HG02973 (cell line): ENCODE measurements at regions not wholly inside any gene's neighbourhood (a gene's known extent, or its start where the extent isn't known, plus 50 kb on each side); places are given as distances from the start of the nearest gene placed in this dataset.
"Not testable (repeated sequence)": the region's sequence is repeated elsewhere in the genome, so short reads cannot be mapped to it uniquely, and the experiment has no call there.

ENCODE experiments used
- ATAC-seq: cut with Tn5 transposase; IDR thresholded peaks from one replicate; pipeline ENCODE4 v1.9.1; 2021; ENCODE audit warnings: moderate library complexity; ENCODE audit not compliant: unreplicated experiment

DNA sequence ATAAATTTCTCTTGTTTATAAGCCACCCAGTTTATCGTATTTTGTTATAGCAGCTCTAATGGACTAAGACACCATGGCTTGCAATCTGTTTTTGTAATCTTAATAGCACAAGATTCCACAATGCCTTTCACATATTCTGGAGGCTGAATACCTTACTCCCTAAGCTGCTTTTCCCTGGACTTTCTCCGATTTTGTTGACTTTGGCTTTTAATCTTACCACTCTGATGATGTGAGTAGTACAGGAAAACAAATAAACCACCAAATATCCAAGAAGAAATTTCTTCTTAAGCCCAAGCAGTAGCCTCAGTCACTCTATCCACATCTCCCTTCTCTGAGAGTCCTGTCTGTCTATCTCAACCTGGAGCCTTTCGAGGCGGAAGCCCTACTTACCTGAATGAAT lies 838.6 kb downstream of the LTN1 start:
- ATAC-seq, result no peak

DNA sequence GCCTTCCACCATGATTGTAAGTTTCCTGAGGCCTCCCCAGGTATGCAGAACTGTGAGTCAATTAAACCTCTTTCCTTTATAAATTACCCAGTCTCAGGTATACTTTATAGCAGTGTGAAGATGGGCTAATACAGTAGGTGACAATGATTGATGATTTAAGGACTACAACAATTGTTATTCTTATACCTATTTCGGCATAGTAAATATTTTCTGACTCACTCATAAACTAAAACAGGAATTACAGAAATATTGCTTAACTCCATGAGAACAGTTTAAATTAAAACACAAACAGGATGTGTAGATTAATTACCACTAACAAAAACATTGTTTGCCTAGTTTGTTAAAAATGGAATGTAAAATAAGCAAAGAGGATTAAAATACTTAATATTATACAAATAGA lies 839.9 kb downstream of the LTN1 start:
- no peak for ATAC-seq

DNA sequence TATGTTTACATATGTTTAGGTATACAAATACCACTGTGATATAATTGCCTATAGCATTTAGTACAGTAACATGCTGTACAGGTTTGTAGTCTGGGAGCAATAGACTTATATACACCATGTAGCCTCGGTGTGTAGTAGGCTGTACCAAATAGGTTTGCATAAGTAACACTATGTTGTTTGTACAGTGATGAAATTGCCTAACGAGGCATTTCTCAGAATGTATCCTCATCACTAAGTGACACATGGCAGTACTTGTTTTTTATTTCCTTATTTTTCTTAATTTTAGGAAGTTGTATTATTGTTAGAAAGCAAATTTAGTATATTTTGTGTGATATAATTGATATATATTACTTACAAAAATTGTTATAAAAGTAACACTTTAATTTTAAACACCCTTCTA lies 840.9 kb downstream of the LTN1 start:
- no peak for ATAC-seq

DNA sequence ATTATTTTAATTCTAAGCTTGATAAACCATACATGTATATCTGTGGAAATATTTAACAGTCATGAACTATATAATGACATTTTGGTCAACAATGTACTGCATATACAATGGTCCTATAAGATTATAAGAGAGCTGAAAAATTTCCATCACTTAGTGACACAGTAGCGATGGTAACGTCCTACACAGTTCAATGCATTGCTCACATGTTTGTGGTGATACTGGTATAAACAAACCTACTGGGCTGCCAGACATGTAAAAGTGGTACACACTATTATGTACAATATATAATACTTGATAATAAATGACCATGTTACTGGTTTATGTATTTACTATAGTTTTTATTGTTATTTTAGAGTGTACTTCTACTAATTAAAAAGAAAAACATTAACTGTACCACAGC lies 841.9 kb downstream of the LTN1 start:
- no peak for ATAC-seq

DNA sequence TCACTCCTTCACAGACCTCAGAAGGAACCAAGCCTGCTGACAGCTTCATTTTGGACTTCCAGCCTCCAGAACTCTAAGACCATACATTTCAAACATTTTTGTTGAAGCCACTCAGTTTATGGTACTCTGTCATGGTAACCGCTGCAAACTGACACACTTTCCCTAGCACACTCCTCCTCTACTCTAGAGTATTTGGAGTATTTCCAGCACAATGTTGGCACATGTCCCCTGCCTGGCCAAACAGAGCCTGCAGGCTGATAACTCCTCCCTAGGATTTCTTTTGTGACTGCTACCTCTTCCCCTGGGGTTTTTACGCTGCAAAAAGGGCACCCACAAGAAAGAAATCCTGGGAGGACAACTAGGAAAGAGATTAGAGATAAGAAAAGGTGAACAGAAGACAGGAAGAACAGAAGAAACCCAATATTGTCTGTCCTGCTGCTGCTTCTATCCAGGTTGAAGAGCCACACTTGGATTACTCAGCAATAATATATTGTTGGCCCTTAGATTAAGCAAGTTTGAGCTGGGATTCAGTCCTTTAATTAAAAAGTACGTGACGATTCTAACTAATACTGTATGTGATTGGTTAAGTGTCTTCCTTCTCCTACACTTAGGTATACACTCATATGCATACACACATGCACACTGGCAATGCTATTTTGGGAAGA lies 844.1 kb downstream of the LTN1 start:
- ATAC-seq, result no peak

DNA sequence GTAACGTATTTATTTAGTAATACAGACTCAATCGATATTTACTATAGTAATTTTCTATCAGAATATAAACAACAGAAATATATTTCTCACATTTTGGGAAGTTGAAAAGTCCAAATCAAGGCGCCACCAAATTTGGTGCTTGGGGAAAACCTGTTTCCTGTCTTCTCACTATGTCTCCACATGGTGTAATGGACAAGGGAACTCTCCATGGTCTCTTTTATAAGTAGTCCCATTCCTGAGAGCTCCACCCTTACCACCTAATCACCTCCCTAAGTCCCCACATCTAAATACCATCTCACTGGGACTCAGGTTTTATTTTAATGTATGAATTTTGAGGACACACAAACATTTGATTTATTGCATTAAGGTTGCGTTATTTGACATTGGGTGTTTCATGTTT lies 848.0 kb downstream of the LTN1 start:
- ATAC-seq, result no peak

DNA sequence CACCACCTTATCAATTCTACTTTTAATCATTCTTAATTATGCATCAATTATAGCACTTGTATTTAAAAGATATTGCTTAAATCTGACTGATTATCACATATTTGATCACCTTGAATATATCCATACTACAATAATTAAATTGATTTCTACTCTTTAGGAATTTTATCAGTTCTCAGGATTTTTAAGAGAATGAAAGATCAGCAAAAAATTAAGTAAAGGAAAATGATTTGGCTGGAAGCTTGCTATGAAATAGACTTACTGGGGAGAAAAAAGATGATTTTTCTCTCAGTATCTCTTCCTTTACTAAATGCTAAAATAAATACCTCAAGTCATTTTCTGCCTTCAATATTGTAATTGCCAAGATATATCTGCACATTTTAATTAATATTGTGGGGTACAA lies 848.6 kb downstream of the LTN1 start:
- ATAC-seq, result no peak

DNA sequence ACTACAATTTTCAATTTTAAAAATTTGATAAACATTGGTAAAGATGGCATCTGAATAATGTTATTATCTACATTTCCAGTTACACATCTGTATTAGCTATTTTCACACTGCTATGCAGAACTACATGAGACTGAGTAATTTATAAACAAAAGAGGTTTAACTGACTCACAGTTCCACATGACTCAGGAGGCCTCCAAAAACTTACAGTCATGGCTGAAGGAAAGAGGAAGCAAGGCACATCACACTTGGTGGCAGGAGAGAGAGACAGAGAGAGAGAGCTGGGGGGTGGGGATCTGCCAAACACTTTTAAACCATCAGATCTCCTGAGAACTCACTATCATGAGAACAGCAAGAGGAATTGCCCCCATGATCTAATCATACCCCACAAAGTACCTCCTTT lies 850.0 kb downstream of the LTN1 start:
- ATAC-seq, result no peak

DNA sequence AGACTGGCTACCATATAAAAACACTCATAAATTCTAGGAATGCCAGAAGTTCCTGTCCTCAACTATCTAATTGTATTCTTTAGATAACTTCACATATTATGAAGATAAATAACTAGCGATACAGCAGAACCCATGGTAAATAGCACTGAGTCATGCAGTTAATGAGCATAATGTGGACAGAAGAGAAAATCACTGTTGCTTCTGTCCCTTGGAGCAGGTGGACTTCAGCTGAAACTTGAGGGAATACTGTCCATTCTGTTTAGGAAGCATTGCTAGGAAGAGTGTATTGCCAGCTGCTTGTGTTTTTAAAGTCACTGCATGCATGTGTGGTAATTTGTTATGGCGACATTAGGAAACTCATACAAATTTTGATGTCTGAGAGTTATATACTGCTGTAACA lies 854.4 kb downstream of the LTN1 start:
- ATAC-seq, result no peak

DNA sequence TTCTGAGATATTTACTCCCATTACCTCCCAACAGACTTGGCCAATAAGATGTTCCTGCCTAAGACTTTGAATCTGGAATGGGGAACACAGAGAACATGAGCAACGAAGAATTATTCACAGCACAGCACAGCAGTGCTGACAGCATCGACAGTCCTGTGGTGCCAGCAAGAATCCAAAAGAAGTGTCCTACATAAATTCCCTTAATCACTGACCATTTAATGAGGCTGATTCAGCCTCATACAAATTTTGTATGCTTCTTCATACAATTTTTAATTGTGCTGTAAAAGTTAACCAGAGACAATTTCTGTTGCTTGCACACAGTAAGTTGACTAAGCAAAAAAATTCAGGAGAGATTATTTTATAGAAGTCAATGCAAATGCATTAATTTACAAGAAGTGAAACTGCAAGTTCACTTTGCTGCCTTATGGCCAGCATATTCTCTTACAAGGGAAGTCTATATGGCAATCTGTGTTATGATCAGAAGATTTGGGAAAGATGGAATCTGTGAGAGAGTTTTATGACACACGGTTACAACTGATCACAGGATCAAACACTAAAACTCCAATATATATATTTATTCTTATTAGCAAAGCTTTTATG lies 855.9 kb downstream of the LTN1 start:
- ATAC-seq, result no peak

DNA sequence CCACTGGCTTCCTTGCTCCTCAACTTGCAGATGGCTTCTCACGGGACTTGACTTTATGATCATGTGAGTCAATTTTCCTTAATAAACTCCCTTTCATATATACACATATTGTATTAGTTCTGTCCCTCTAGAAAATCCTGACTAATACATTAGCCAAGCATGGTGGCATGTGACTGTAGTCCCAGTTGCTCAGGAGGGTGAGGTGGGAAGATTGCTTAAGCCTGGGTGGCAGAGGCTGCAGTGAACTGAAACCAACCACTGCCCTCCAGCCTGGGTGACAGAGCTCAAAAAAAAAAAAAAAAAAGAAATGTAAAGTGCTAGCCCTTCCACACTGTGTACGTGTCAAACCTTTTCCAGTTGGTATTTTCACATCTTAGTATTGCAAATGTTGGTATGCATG lies 857.0 kb downstream of the LTN1 start:
- no peak for ATAC-seq

DNA sequence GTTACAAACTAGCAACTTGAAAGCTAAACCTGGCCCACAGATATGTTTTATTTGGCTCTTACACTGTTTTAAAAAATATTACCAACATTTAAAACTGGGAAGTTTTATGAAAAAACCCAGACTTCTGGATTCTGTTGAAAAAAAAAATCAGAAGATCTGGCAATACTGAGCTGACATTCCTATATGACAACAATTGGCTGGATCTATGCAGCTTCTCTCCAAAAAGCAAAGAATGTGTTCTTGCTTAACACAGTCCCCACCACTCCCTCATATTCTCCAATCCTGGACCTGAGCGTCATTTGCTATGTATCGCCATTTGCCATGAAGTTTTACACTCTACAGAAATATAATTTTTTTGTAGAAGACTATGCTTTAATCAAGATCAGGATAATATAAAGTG lies 859.6 kb downstream of the LTN1 start:
- no peak for ATAC-seq

DNA sequence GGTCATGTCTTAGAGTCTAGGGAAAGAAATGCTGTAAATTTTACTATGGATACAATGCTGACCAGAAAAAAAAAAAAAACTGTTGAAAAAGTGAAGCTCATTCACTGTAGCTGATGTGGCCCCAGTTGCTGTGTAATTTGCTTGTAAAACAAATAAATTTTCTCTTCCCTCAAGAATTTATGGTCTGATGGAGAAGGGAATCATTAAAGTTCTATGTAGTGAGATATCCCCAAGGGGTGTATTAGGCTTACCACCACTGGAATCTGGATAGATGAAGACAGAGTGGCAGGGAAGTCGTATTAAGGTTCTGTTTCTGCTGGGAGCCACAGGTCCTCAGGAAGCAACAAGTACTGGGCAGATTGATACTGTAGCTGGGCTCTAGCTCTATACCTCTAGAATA lies 860.0 kb downstream of the LTN1 start:
- ATAC-seq, result no peak

DNA sequence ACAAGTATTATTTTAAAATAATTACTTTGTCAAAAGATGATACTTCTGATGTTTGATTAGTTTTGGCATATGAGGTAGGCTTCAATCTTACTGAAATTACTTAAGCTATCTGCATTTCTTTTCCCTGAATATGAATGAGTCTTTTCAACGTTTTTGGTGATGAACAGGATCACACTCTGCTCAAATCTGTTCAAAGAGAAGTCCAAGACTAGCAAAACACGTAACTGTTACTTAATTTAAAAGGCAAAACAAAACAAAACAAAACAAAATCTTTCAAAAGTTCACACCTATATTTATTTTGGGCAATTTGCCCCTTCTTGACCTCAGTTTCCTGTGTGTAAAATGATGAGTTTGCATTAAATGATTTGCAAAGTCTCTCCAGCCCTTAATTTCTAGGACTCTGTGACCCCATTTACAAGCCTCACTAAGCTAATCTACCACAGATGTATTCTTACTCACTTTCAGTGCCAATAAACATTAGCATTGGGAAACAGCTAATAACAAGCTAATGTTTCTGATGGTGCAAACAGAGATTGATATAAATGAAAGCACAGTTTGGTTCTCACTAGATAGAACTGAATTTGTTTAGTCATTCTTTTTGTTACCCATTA lies 865.4 kb downstream of the LTN1 start:
- no peak for ATAC-seq

DNA sequence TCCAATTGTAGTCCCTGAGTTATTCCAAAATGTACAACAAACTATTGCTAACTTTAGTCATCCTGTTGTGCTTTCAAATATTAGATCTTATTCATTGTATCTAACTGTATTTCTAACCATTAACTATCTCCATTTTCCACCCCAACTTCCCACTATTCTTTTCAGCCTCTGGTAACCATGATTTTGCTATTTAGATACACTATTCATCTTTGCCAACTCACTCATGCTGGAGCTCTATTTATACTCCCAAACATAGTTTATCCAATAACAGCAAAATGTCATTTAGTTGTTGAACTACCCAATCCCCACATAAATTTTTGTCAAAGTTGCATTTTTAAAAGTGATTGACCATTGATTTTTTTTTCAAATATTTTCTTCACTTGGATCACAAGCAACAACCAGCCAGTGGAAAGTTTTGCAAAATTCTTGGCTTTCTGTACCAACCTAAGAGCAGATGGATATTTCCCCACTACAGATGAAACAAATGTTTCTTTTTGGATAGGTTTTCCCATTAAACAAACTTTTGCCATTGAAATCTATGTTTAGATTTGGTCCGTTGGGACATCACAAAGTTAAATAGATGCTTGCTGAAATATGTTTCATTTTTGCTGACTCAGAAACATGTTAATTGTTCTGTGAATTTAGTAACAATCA lies 866.0 kb downstream of the LTN1 start:
- ATAC-seq, result no peak

DNA sequence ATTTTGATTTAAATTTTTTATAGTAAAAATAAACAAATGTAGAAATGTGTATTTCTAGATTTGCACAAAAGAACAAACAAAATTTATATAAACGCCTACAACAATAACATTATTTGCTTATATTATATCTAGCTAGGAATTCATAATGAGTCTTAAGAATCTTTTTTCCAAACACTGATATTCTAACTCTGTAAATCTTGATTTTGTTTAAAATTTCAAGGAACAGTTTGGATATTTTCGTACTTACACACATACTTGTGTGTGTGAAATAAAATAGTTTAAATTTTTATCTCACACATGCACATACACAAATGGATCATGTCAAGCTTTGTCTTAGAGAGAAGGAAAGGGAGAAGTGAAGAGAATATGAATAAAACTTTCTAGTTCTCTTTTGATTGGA lies 868.1 kb downstream of the LTN1 start:
- ATAC-seq, result no peak

DNA sequence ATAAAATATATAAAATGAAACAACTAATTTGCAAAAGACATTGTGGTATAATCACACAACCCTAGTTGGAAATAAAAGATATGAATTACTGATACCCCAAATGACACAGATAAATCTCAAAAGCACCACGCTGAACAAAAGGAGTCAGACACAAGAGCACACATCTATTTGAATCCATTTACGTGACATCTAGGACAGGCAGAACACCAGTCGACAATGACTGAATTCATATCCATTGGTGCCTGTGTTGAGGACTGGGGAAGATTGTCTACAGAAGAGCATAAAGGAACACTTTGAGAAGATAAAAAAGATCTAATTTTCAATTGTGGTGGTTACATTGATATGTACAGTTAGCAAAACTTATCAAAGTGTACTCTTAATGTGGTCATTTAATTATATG lies 874.1 kb downstream of the LTN1 start:
- ATAC-seq, result no peak

DNA sequence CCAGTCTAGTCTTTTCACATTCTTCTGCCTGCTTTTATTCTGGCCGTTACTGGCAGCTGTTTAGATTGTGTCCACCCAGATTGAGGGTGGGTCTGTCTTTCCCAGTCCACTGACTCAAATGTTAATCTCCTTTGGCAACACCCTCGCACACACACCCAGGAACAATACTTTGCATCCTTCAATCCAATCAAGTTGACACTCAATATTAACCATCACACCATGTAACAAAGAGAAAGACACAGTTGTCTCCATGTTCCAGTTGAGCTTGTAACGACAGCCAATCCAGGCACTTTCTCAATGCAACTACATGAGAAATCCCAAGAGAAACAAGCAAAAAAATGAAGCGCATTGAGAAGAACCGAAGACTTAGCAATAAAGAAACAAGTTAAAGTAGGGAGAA lies 877.7 kb downstream of the LTN1 start:
- not testable (repeated sequence) for ATAC-seq

DNA sequence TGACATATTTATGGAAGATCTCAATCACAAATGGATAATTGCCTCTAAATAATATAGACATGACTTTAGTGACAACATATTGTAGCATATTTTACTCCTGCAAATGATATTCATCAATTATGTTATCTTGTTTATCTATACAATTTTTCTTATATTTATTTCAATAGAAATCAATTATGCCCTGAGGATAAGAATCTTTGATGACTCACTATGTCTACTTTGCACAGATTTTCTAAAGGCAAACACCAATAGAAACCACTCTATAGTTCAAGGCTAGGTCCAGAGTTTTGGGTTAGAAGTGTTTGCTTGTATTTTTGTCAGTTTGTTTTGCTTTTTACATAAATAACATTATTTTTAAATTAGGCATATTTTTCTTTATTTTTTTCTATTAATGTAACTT lies 879.0 kb downstream of the LTN1 start:
- ATAC-seq, result no peak

DNA sequence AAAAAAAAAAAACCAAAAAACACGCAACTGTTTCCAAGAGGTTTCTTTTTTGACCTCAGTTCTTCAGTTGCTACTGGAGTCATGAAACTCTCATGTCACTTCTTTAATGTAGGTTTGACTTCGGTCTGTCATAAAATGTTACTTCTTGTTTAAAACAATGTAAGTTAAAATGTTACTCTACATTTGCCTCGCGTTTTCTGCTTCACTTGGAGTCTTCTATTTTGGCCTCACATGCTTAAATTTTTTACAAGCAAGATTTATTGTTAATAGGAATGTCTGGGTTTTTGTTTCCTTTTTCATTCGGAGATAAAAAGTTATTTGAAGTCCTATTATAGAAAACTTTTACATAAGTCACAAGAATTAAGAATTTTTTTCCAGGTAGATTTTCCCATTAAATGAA lies 880.2 kb downstream of the LTN1 start:
- ATAC-seq, result no peak

DNA sequence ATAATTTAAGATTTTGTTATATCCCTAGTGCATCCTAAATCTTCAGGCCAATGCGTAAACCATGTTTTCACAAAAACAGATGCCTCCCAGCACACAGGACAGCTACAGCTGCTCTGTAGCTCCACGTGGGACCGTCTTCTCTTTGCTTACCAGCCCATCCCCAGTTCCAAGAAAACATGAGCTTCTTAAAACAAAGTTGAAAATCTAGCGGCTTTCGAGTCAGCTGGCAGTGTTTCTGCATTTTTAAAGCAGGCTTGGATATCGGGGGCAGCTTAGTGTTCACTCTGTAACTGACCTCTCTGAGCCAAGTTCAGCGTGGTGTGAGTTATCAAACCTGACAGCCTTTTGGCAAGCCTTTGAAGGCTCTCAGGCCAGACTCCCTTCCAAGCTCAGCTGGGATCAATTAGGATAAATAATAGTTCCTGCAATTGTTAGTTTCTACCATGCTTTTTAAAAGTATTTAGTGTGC lies 881.5 kb downstream of the LTN1 start:
- ATAC-seq, result no peak

DNA sequence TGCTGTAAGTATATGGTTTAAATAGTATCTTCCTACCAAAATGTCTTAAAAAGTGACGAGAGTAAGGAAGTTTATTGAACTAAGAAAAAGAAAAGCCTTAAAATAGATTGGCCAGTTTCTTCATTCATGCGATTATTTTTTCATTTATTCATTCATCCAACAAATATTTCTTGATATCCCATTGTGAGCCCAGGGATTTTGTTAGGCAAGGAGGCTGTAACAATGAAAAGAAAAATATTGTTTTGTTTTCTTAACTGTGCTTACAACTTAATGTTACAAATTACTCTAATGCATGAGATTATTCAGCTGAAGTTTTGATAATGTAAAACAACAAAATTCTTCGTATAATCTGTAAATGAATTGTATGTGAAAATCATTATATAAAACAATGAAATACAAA lies 882.0 kb downstream of the LTN1 start:
- ATAC-seq, result no peak
